Right lobe of liver (tissue), 6 donors: ENCODE measurements at regions not wholly inside any gene's neighbourhood (a gene's known extent, or its start where the extent isn't known, plus 50 kb on each side); places are given as distances from the start of the nearest gene placed in this dataset.

Source experiments
- ATAC-seq, 4 donors: fragments of 200-7000 bp; cut with Tn5 transposase; one replicate each; pipeline ENCODE4 v1.9.1; 2020; ENCODE audit warnings: mild to moderate bottlenecking in 4 of 4, moderate library complexity in 4 of 4
- DNase-seq, 3 donors: peaks; one replicate each; pipeline ENCODE4 v3.0.0-alpha.2; 2020
- H3K27ac ChIP-seq, 3 donors: fragments of 200-600 bp; one replicate each; pipeline ENCODE4 v1.8.0; 2022
- H3K27me3 ChIP-seq, 2 donors: fragments of 200-600 bp; one replicate each; pipeline ENCODE4 v1.8.0; 2022
- H3K36me3 ChIP-seq, 4 donors: fragments of 200-600 bp; sonication (generic) in 1 of 4; one replicate each; pipeline versions ENCODE4 v1.5.1 to v1.8.0; 2017 to 2022; ENCODE audit warnings: control low read depth in 1 of 4
- H3K4me1 ChIP-seq, 4 donors: fragments of 200-600 bp; sonication (generic) in 1 of 4; one replicate each; pipeline versions ENCODE4 v1.5.1 to v1.8.0; 2017 to 2022; ENCODE audit warnings: control low read depth in 1 of 4
- H3K4me3 ChIP-seq, 3 donors: fragments of 200-600 bp; one replicate each; pipeline ENCODE4 v1.8.0; 2022
- H3K9me3 ChIP-seq, 4 donors: fragments of 200-600 bp; sonication (generic) in 1 of 4; one replicate each; pipeline versions ENCODE4 v1.5.1 to v1.8.0; 2017 to 2022; ENCODE audit warnings: control low read depth in 1 of 4
- POLR2A ChIP-seq: fragments of 450-650 bp; IDR thresholded peaks from one replicate; pipeline ENCODE4 v1.6.1; 2017; ENCODE audit warnings: antibody characterized with exemption, mild to moderate bottlenecking
- WGBS: methylation state at CpG from one replicate; pipeline ENCODE4 v1.1.6; 2018; ENCODE audit warnings: low coverage, low lambda C conversion rate; ENCODE audit not compliant: insufficient coverage; ENCODE audit errors: missing lambda C conversion rate; 5-methylcytosine and 5-hydroxymethylcytosine counted together
- intact Hi-C, 2 donors: fragments of 100-400 bp; cut with DNase I; formaldehyde crosslinking; loops; one replicate each; pipeline versions ENCODE4 v1.11.2 to v1.14.1; 2022
- TF ChIP-seq, protein P1 (sequence below), 4 donors: fragments of 200-600 bp in 3 of 4; fragments of 450-650 bp in 1 of 4; IDR thresholded peaks; one replicate each; pipeline versions ENCODE4 v1.5.1 to v1.8.0; 2016 to 2022; ENCODE audit warnings: antibody characterized with exemption in 4 of 4, mild to moderate bottlenecking in 2 of 4
- donor health status: DM: no; HTN: yes; CAD: no.
- donor health status: DM: no; HTN: no; CAD: no.
- donor health status: DM: no; HTN: no; CAD: no.
- donor health status: DM: no; HTN: yes; CAD: no.
- donor health status: DM: no; HTN: yes; CAD: no.

DNA sequence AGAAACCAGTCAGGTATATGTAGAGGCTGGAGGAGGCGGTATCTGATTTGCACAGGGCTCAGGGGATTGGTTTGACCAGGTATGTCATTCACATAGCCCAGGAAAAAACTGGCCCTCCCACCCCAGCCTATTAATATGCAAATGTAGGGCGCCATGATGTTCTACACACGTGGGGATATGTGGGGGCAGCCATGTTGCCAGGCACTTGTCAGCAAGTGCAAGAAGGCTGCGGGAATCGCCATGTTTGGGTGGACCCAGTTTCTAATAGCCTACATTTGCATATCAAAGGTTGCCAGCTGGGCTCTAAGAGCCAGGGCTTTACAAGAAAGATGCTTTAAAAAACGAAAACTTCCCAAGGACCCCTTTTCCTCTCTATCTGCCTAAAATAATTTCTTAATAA, 335.1 kb downstream of the SMARCA1 start:
- no peak for DNase-seq
- Histone ChIP-seq H3K9me3 (no peaks in the 10 kb centered on the region), H3K36me3 (no peaks in the 10 kb centered on the region), H3K27ac (no peak overlapping the region), H3K4me1 (no peaks in the 10 kb centered on the region), H3K4me3 (no peak overlapping the region), H3K27me3 (no peaks in the 10 kb centered on the region)
- no peak for ATAC-seq
- WGBS = 38% methylated on average over 3 of the region's 6 CpGs
- TF ChIP-seq POLR2A = no peak
- TF ChIP-seq, protein P1, sequence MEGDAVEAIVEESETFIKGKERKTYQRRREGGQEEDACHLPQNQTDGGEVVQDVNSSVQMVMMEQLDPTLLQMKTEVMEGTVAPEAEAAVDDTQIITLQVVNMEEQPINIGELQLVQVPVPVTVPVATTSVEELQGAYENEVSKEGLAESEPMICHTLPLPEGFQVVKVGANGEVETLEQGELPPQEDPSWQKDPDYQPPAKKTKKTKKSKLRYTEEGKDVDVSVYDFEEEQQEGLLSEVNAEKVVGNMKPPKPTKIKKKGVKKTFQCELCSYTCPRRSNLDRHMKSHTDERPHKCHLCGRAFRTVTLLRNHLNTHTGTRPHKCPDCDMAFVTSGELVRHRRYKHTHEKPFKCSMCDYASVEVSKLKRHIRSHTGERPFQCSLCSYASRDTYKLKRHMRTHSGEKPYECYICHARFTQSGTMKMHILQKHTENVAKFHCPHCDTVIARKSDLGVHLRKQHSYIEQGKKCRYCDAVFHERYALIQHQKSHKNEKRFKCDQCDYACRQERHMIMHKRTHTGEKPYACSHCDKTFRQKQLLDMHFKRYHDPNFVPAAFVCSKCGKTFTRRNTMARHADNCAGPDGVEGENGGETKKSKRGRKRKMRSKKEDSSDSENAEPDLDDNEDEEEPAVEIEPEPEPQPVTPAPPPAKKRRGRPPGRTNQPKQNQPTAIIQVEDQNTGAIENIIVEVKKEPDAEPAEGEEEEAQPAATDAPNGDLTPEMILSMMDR (IDR thresholded peaks at IDR 0.05) = no peak
- intact Hi-C loops = no loop called here

DNA sequence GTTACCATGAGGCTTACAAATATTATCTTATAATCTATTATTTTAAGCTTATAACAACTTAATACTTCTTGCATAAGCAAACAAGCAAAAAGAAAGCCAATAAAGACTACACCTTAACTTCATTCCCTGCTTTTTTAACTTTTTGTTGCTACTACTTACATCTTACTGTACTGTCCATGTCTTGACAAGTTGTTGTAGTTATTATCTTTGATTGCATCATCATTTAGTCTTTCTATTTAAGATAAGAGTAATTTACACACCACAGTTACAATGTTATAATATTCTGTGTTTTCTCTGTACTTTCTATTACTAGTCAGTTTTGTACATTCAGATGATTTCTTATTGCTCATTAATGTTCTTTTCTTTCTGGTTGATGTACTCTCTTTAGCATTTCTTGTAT, 346.6 kb downstream of the SMARCA1 start:
- H3K27ac ChIP-seq = no peak overlapping the region
- H3K27me3 ChIP-seq = no peaks in the 10 kb centered on the region
- intact Hi-C loops = no loop called here
- no peak for ATAC-seq
- H3K4me1 ChIP-seq = no peaks in the 10 kb centered on the region
- no peak overlapping the region for H3K4me3 ChIP-seq
- no peaks in the 10 kb centered on the region for H3K9me3 ChIP-seq
- no peak for DNase-seq
- TF ChIP-seq POLR2A = no peak
- TF ChIP-seq, protein P1 (IDR thresholded peaks at IDR 0.05) = no peak
- no peaks in the 10 kb centered on the region for H3K36me3 ChIP-seq

DNA sequence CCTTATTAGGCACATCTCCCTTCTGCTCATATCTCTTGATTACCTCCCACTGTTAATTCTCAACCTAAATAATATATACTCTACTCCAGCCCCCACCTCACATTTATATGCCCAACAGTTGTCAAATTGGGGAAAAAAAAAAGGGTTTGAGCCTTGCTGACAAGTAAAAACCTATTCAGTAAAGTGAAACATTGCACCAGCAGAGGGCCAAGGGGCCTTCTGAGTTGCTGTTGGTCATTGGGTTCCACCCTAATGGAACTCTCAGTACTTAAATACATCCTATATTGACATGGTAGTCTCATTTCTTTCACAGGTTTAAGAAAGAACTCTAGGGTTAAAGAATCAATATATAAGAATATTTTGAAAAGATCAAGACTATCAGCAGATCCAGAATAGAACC, 362.2 kb downstream of the SMARCA1 start:
- intact Hi-C loops = no loop called here
- no peaks in the 10 kb centered on the region for H3K27me3 ChIP-seq

DNA sequence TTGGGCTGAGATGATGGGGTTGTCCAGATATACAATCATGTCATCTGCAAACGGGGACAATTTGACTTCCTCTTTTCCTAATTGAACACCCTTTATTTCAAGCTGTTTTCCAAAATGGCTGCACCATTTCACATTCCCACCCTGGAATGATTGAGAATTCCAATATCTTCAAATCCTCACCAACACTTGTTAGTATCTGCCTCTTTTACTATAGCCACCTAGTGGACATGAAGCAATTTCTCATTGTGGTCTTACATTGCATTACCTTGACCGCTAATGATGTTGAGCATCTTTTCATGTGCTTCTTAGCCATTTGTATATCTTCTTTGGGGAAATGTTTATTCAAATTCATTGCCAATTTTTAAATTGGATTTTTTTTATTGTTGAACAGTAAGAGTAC, 364.8 kb downstream of the SMARCA1 start:
- Histone ChIP-seq H3K36me3 (no peaks in the 10 kb centered on the region), H3K27me3 (no peaks in the 10 kb centered on the region), H3K9me3 (no peaks in the 10 kb centered on the region), H3K4me3 (no peak overlapping the region), H3K4me1 (no peaks in the 10 kb centered on the region), H3K27ac (no peak overlapping the region)
- TF ChIP-seq, protein P1 (IDR thresholded peaks at IDR 0.05) = no peak
- no peak for TF ChIP-seq POLR2A
- 74% methylated on average over 2 of the region's 2 CpGs for WGBS
- no peak for ATAC-seq
- no peak for DNase-seq
- intact Hi-C loops = no loop called here

More for the DNA sequence above, 362.2 kb downstream of the SMARCA1 start:
- Histone ChIP-seq H3K9me3 (no peaks in the 10 kb centered on the region), H3K36me3 (no peaks in the 10 kb centered on the region), H3K27ac (no peak overlapping the region), H3K4me1 (no peaks in the 10 kb centered on the region), H3K4me3 (no peak overlapping the region)
- ATAC-seq = no peak
- no peak for TF ChIP-seq POLR2A
- TF ChIP-seq, protein P1 (IDR thresholded peaks at IDR 0.05) = no peak
- DNase-seq = no peak

DNA sequence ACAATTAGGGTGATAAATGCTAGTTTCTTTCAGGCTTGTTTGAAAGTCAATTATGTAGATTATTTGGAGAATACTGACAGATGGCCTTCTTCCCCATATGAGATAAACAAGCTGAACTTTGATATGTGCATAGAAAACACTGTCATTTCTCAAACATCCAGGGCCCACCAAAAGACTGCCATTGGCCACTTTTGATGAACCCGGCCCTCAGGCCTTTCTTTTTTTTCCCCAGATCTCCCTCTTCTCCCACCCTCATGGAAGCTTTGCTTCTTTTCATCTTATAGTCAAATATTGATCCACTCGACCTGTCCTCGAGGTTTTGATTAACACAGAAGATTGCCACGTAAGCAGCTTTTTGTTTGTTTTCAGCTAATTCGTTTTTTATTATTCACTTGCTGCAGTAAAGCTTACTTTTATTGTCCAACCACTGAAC, 377.4 kb downstream of the SMARCA1 start:
- ATAC-seq (no peak), DNase-seq (no peak)
- 25% methylated on average over 5 of the region's 5 CpGs for WGBS
- Histone ChIP-seq H3K9me3 (no peaks in the 10 kb centered on the region), H3K4me3 (no peak overlapping the region), H3K36me3 (no peaks in the 10 kb centered on the region), H3K27me3 (no peaks in the 10 kb centered on the region), H3K27ac (no peak overlapping the region), H3K4me1 (no peaks in the 10 kb centered on the region)
- no peak for TF ChIP-seq POLR2A
- TF ChIP-seq, protein P1 (IDR thresholded peaks at IDR 0.05) = no peak
- intact Hi-C loops = no loop called here
